ENCODE measurements at regions not wholly inside any gene's neighbourhood (a gene's known extent, or its start where the extent isn't known, plus 50 kb on each side); places are given as distances from the start of the nearest gene placed in this dataset.
"Not testable (repeated sequence)": the region's sequence is repeated elsewhere in the genome, so short reads cannot be mapped to it uniquely, and the experiment has no call there.

- DNase-seq (ENCODE audit: low read depth, low spot score) = no peak
Observed at GRCh38 chr13:54004026-54004699, 975.5 kb downstream of the OLFM4 start.

- DNase-seq (ENCODE audit: low read depth, low spot score) = no peak
Observed at GRCh38 chr13:54016542-54016941, 987.9 kb downstream of the OLFM4 start.

- no peak for DNase-seq (ENCODE audit: low read depth, low spot score)
Observed at GRCh38 chr13:54018485-54018884, 989.9 kb downstream of the OLFM4 start.

- no peak for DNase-seq (ENCODE audit: low read depth, low spot score)
Observed at GRCh38 chr13:54029226-54029625, 1000.6 kb downstream of the OLFM4 start.

GRCh38 chr13:54029720-54030119 is 1001.1 kb downstream of the OLFM4 start:
- DNase-seq (ENCODE audit: low read depth, low spot score) = no peak

- no peak for DNase-seq (ENCODE audit: low read depth, low spot score)
Observed at GRCh38 chr13:54033323-54033861, 1004.8 kb downstream of the OLFM4 start.

- DNase-seq (ENCODE audit: low read depth, low spot score) = no peak
Observed at GRCh38 chr13:54034047-54034446, 1005.4 kb downstream of the OLFM4 start.

- DNase-seq (ENCODE audit: low read depth, low spot score) = not testable (repeated sequence)
Observed at GRCh38 chr13:54057416-54057815, 1028.8 kb downstream of the OLFM4 start.

- not testable (repeated sequence) for DNase-seq (ENCODE audit: low read depth, low spot score)
Observed at GRCh38 chr13:54069958-54070357, 1041.3 kb downstream of the OLFM4 start.

- no peak for DNase-seq (ENCODE audit: low read depth, low spot score)
Observed at GRCh38 chr13:54077569-54077968, 1049.0 kb downstream of the OLFM4 start.

GRCh38 chr13:54078271-54078870 is 1049.8 kb downstream of the OLFM4 start:
- no peak for DNase-seq (ENCODE audit: low read depth, low spot score)

GRCh38 chr13:54082309-54082708 is 1053.7 kb downstream of the OLFM4 start:
- DNase-seq (ENCODE audit: low read depth, low spot score) = not testable (repeated sequence)

- DNase-seq (ENCODE audit: low read depth, low spot score) = no peak
Observed at GRCh38 chr13:54091884-54092283, 1063.3 kb downstream of the OLFM4 start.

GRCh38 chr13:54092686-54093085 is 1064.1 kb downstream of the OLFM4 start:
- DNase-seq (ENCODE audit: low read depth, low spot score) = no peak

- no peak for DNase-seq (ENCODE audit: low read depth, low spot score)
Observed at GRCh38 chr13:54110597-54110996, 1082.0 kb downstream of the OLFM4 start.

- no peak for DNase-seq (ENCODE audit: low read depth, low spot score)
Observed at GRCh38 chr13:54124700-54125099, 1096.1 kb downstream of the OLFM4 start.

GRCh38 chr13:54130931-54131330 is 1102.3 kb downstream of the OLFM4 start:
- DNase-seq (ENCODE audit: low read depth, low spot score) = not testable (repeated sequence)

- not testable (repeated sequence) for DNase-seq (ENCODE audit: low read depth, low spot score)
Observed at GRCh38 chr13:54131433-54131832, 1102.8 kb downstream of the OLFM4 start.

GRCh38 chr13:54132127-54132526 is 1103.5 kb downstream of the OLFM4 start:
- not testable (repeated sequence) for DNase-seq (ENCODE audit: low read depth, low spot score)

- not testable (repeated sequence) for DNase-seq (ENCODE audit: low read depth, low spot score)
Observed at GRCh38 chr13:54132720-54133119, 1104.1 kb downstream of the OLFM4 start.

GRCh38 chr13:54133746-54134145 is 1105.1 kb downstream of the OLFM4 start:
- no peak for DNase-seq (ENCODE audit: low read depth, low spot score)

- no peak for DNase-seq (ENCODE audit: low read depth, low spot score)
Observed at GRCh38 chr13:54144828-54145227, 1116.2 kb downstream of the OLFM4 start.

- no peak for DNase-seq (ENCODE audit: low read depth, low spot score)
Observed at GRCh38 chr13:54150851-54151250, 1122.2 kb downstream of the OLFM4 start.
